NCI-H2227 (cell line): ENCODE measurements at regions not wholly inside any gene's neighbourhood (a gene's known extent, or its start where the extent isn't known, plus 50 kb on each side); places are given as distances from the start of the nearest gene placed in this dataset.
"Not testable (repeated sequence)": the region's sequence is repeated elsewhere in the genome, so short reads cannot be mapped to it uniquely, and the experiment has no call there.

Experiments
- DNase-seq: peaks from one replicate; lab custom pipeline; 2025; ENCODE audit not compliant: unreplicated experiment; lab: John Stamatoyannopoulos, UW

GRCh38 chr15:38797506-38797905 is 232.9 kb upstream of the RASGRP1 start:
- DNase-seq, result not testable (repeated sequence)

GRCh38 chr15:38799202-38799601 is 234.6 kb upstream of the RASGRP1 start:
- DNase-seq, result not testable (repeated sequence)

- DNase-seq, result no peak
These were observed 245.0 kb upstream of the RASGRP1 start for GRCh38 chr15:38809621-38810020.

- no peak for DNase-seq
These were observed 246.1 kb upstream of the RASGRP1 start for GRCh38 chr15:38810686-38811085.

- not testable (repeated sequence) for DNase-seq
These were observed 249.6 kb upstream of the RASGRP1 start for GRCh38 chr15:38814254-38814653.

GRCh38 chr15:38814891-38815290 is 250.3 kb upstream of the RASGRP1 start:
- no peak for DNase-seq

- DNase-seq, result peak; percentile 64
These were observed 253.0 kb upstream of the RASGRP1 start for GRCh38 chr15:38817427-38818156.

GRCh38 chr15:38818157-38818790 is 253.7 kb upstream of the RASGRP1 start:
- DNase-seq, result no peak

- DNase-seq, result peak; percentile 55
These were observed 254.9 kb upstream of the RASGRP1 start for GRCh38 chr15:38819387-38819950.

GRCh38 chr15:38823263-38823662 is 258.6 kb upstream of the RASGRP1 start:
- DNase-seq, result no peak

GRCh38 chr15:38824719-38825118 is 260.1 kb upstream of the RASGRP1 start:
- no peak for DNase-seq

GRCh38 chr15:38826880-38827279 is 262.3 kb upstream of the RASGRP1 start:
- no peak for DNase-seq

GRCh38 chr15:38828031-38828532 is 263.5 kb upstream of the RASGRP1 start:
- no peak for DNase-seq

- no peak for DNase-seq
These were observed 264.5 kb upstream of the RASGRP1 start for GRCh38 chr15:38829086-38829485.

- no peak for DNase-seq
These were observed 277.6 kb upstream of the RASGRP1 start for GRCh38 chr15:38842226-38842625.

- no peak for DNase-seq
These were observed 278.5 kb upstream of the RASGRP1 start for GRCh38 chr15:38843051-38843501.

- DNase-seq, result no peak
These were observed 279.3 kb upstream of the RASGRP1 start for GRCh38 chr15:38843736-38844590.

- no peak for DNase-seq
These were observed 280.1 kb upstream of the RASGRP1 start for GRCh38 chr15:38844736-38845135.

- no peak for DNase-seq
These were observed 281.7 kb upstream of the RASGRP1 start for GRCh38 chr15:38846346-38846745.

GRCh38 chr15:38847666-38848065 is 283.1 kb upstream of the RASGRP1 start:
- DNase-seq, result no peak

GRCh38 chr15:38849046-38849445 is 284.4 kb upstream of the RASGRP1 start:
- DNase-seq, result no peak
